ENCODE measurements at regions not wholly inside any gene's neighbourhood (a gene's known extent, or its start where the extent isn't known, plus 50 kb on each side); places are given as distances from the start of the nearest gene placed in this dataset.
"Not testable (repeated sequence)": the region's sequence is repeated elsewhere in the genome, so short reads cannot be mapped to it uniquely, and the experiment has no call there.

DNA sequence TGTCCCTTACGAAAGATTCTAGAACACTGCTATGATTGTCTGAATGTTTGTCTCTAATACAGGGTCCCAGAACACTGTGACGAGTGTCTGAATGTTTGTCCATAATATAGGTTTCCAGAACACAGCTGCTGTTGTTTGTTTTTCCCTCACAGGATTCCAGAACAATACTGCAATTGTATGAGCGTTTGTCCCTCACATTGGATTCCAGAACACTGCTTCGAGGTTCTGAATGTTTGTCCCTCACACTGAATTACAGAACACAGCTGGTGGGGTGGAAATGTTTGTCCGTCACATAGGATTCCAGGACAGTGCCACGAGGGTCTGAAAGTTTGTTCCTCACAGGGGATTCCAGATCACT is 199.0 kb downstream of the FOXD4L6 start:
- Histone ChIP-seq H3K4me3 (ENCODE audit: low read depth in 1 of 3, low read length in 3 of 3) (peak overlapping the region in 1 of 3 donors; percentile 16), H3K9me3 (ENCODE audit: control insufficient read depth in 4 of 4, low read length in 3 of 4) (peaks cover 28 to 74% (median 54%) of the 10 kb centered on the region in 4 donors)
- not testable (repeated sequence) for H3K36me3 ChIP-seq (ENCODE audit: control insufficient read depth in 4 of 4, insufficient read depth in 3 of 4, low read depth in 1 of 4, low read length in 3 of 4); H3K9ac ChIP-seq (ENCODE audit: low read depth in 1 of 2, low read length in 2 of 2); H3K27ac ChIP-seq (ENCODE audit: low read depth in 1 of 2, low read length in 2 of 2); H3K27me3 ChIP-seq (ENCODE audit: control insufficient read depth in 4 of 4, insufficient read depth in 4 of 4, low read length in 3 of 4); DNase-seq (ENCODE audit: low spot score); H3K4me1 ChIP-seq (ENCODE audit: control insufficient read depth in 4 of 4, insufficient read depth in 4 of 4, low read length in 3 of 4)
- WGBS = 69% methylated on average over 6 of the region's 6 CpGs

DNA sequence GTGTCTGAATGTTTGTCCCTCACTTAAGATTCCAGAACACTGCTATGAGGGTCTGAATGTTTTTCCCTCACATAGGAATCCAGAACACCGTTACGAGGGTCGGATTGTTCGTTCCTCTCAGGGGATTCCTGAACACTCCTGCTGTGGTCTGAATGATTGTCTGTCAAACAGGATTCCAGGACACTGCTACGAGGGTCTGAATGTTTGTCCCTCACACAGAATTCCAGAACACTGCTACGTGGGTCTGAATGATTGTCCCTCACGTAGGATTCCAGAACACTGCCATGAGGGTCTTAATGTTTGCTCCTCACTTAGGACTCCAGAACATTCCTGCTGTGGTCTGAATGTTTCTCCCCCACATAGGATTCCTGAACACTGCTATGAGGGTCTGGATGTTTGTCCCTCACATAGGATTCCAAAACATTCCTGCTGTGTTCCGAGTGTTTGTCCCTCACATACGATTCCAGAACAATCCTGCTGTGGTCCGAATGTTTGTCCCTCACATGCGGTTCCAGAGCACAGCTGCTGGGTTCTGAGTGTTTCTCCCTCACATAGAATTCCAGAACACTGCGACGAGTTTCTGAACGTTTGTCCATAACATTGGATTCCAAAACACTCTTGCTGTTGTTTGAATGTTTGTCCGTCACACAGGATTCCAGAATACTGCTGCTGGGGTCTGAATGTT is 199.5 kb downstream of the FOXD4L6 start:
- no peaks in the 10 kb centered on the region for H3K4me1 ChIP-seq (ENCODE audit: control insufficient read depth in 4 of 4, insufficient read depth in 4 of 4, low read length in 3 of 4)
- H3K4me3 ChIP-seq (ENCODE audit: low read depth in 1 of 3, low read length in 3 of 3) = peak overlapping the region in 2 of 3 donors; percentile 1 to 23
- WGBS = 68% methylated on average over 15 of the region's 15 CpGs
- no peak overlapping the region for H3K27ac ChIP-seq (ENCODE audit: low read depth in 1 of 2, low read length in 2 of 2)
- DNase-seq (ENCODE audit: low spot score) = no peak
- TF ChIP-seq EGR1 (IDR thresholded peaks at IDR 0.05; ENCODE audit: low read depth in 2 of 2) (no peak), FOXA2 (IDR thresholded peaks at IDR 0.05) (no peak), TAF1 (conservative IDR thresholded peaks at IDR 0.05) (no peak), JUND (IDR thresholded peaks at IDR 0.05) (no peak), RXRA (IDR thresholded peaks at IDR 0.05) (no peak), HNF4G (IDR thresholded peaks at IDR 0.05) (no peak), FOXA1 (IDR thresholded peaks at IDR 0.05) (no peak), RAD21 (IDR thresholded peaks at IDR 0.05) (no peak), YY1 (IDR thresholded peaks at IDR 0.05) (no peak)
- TF ChIP-seq, protein P1, sequence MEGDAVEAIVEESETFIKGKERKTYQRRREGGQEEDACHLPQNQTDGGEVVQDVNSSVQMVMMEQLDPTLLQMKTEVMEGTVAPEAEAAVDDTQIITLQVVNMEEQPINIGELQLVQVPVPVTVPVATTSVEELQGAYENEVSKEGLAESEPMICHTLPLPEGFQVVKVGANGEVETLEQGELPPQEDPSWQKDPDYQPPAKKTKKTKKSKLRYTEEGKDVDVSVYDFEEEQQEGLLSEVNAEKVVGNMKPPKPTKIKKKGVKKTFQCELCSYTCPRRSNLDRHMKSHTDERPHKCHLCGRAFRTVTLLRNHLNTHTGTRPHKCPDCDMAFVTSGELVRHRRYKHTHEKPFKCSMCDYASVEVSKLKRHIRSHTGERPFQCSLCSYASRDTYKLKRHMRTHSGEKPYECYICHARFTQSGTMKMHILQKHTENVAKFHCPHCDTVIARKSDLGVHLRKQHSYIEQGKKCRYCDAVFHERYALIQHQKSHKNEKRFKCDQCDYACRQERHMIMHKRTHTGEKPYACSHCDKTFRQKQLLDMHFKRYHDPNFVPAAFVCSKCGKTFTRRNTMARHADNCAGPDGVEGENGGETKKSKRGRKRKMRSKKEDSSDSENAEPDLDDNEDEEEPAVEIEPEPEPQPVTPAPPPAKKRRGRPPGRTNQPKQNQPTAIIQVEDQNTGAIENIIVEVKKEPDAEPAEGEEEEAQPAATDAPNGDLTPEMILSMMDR (IDR thresholded peaks at IDR 0.05; ENCODE audit: low read depth, low read length, missing input control) = no peak
- TF ChIP-seq, protein P2, sequence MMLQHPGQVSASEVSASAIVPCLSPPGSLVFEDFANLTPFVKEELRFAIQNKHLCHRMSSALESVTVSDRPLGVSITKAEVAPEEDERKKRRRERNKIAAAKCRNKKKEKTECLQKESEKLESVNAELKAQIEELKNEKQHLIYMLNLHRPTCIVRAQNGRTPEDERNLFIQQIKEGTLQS (IDR thresholded peaks at IDR 0.05) = no peak
- H3K27me3 ChIP-seq (ENCODE audit: control insufficient read depth in 4 of 4, insufficient read depth in 4 of 4, low read length in 3 of 4) = no peaks in the 10 kb centered on the region
- no peak overlapping the region for H3K9ac ChIP-seq (ENCODE audit: low read depth in 1 of 2, low read length in 2 of 2)
- no peaks in the 10 kb centered on the region for H3K36me3 ChIP-seq (ENCODE audit: control insufficient read depth in 4 of 4, insufficient read depth in 3 of 4, low read depth in 1 of 4, low read length in 3 of 4)
- peaks cover 28 to 74% (median 55%) of the 10 kb centered on the region in 4 donors for H3K9me3 ChIP-seq (ENCODE audit: control insufficient read depth in 4 of 4, low read length in 3 of 4)

DNA sequence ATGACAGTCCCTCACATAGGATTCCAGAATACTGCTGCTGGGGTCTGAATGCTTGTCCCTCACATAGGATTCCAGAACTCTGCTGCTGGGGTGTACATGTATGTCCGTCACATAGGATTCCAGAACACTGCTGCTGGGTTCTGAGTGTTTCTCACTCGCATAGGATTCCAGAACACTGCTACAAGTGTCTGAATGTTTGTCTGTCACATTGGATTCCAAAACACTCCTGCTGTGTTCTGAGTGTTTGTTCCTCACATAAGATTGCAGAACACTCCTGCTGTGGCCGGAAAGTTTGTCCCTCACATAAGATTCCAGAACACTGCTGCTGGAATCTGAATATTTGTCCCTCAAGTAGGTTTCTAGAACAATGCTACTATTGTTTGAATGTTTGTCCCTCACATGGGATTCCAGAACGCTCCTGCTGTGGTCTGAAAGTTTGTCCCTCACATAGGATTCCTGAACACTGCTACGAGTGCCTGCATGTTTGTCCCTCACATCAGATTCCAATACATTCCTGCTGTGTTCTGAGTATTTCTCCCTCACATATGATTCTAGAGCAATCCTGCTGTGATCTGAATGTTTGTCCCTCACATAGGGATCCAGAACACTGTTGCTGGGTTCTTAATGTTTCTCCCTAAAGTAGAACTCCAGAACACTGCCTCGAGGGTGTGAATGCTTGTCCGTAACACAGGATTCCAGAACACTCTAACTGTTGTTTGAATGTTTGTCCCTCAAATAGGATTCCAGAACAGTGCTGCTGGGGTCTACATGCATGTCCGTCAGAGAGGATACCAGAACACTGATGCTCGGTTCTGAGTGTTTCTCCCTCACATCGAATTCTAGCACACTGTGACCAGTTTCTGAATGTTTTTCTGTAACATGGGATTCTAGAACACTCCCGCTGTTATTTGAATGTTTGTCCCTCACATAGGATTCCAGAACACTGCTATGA is 200.4 kb downstream of the FOXD4L6 start:
- DNase-seq (ENCODE audit: low spot score) = no peak
- H3K27me3 ChIP-seq (ENCODE audit: control insufficient read depth in 4 of 4, insufficient read depth in 4 of 4, low read length in 3 of 4) = no peaks in the 10 kb centered on the region
- 63% methylated on average over 11 of the region's 11 CpGs for WGBS

More for the DNA sequence above, 200.4 kb downstream of the FOXD4L6 start:
- no peak for TF ChIP-seq FOXA1 (IDR thresholded peaks at IDR 0.05)
- no peak for TF ChIP-seq EGR1 (IDR thresholded peaks at IDR 0.05; ENCODE audit: low read depth in 2 of 2)
- Histone ChIP-seq H3K36me3 (ENCODE audit: control insufficient read depth in 4 of 4, insufficient read depth in 3 of 4, low read depth in 1 of 4, low read length in 3 of 4) (no peaks in the 10 kb centered on the region), H3K4me1 (ENCODE audit: control insufficient read depth in 4 of 4, insufficient read depth in 4 of 4, low read length in 3 of 4) (no peaks in the 10 kb centered on the region), H3K9ac (ENCODE audit: low read depth in 1 of 2, low read length in 2 of 2) (no peak overlapping the region), H3K27ac (ENCODE audit: low read depth in 1 of 2, low read length in 2 of 2) (no peak overlapping the region), H3K4me3 (ENCODE audit: low read depth in 1 of 3, low read length in 3 of 3) (peak overlapping the region in 2 of 3 donors; percentile 9 to 32), H3K9me3 (ENCODE audit: control insufficient read depth in 4 of 4, low read length in 3 of 4) (peaks cover 28 to 77% (median 55%) of the 10 kb centered on the region in 4 donors)
